IPS DF 6.9 (cell line): ENCODE measurements at regions not wholly inside any gene's neighbourhood (a gene's known extent, or its start where the extent isn't known, plus 50 kb on each side); places are given as distances from the start of the nearest gene placed in this dataset.

Experiments used
- DNase-seq: peaks from one replicate; pipeline ENCODE4 v3.0.0-alpha.2; 2013; ENCODE audit warnings: low read depth, low spot score
- H3K27ac ChIP-seq: one replicate; pipeline ENCODE4 v1.5.1; 2013; ENCODE audit warnings: low read length, control low read depth
- H3K27me3 ChIP-seq: 2 replicates; pipeline ENCODE4 v1.6.1; 2013; ENCODE audit warnings: mild to moderate bottlenecking, low read length; ENCODE audit not compliant: control insufficient read depth, insufficient read depth
- H3K36me3 ChIP-seq: 2 replicates; pipeline ENCODE4 v1.6.1; 2013; ENCODE audit warnings: low read length; ENCODE audit not compliant: control insufficient read depth, insufficient read depth
- H3K4me1 ChIP-seq: 2 replicates; pipeline ENCODE4 v1.6.1; 2013; ENCODE audit warnings: low read length; ENCODE audit not compliant: control insufficient read depth, insufficient read depth
- H3K4me3 ChIP-seq: 2 replicates; pipeline ENCODE4 v1.5.1; 2013; ENCODE audit warnings: mild to moderate bottlenecking, low read length
- H3K9me3 ChIP-seq: 2 replicates; pipeline ENCODE4 v1.6.1; 2013; ENCODE audit warnings: low read length, inconsistent platforms; ENCODE audit not compliant: control insufficient read depth, insufficient read depth
- WGBS: extraction: QIAGEN DNeasy Blood & Tissue Kit; methylation state at CpG from one replicate; pipeline ENCODE4 v1.1.7; 2013; ENCODE audit warnings: mixed read lengths, missing lambda C conversion rate; ENCODE audit not compliant: insufficient read length, insufficient coverage; 5-methylcytosine and 5-hydroxymethylcytosine counted together

DNA sequence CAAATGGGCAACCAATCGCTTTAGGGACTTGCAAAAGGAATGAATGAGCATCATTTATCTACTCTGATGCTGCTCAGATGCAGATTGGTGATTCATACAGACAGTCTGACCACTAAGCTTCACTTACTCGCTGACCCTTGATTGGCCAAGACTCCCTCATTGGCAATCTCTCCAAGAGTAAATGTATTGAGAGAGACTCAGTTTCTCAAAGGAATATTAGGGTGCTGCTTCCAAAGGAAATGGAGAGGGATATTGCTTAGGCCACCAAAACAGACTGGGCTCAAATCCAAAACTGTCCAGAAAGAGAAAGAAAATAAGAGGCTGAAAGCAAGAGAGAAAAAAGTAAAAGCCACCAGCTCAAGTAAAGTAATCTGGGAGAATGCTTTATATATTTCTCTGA, 785.2 kb downstream of the GALC start:
- Histone ChIP-seq H3K27me3 (no peaks in the 10 kb centered on the region), H3K9me3 (no peaks in the 10 kb centered on the region), H3K4me1 (no peaks in the 10 kb centered on the region), H3K36me3 (no peaks in the 10 kb centered on the region), H3K27ac (no peak overlapping the region), H3K4me3 (no peak overlapping the region)
- DNase-seq: no peak
- no CpG with 5 or more reads among the region's 2 CpGs for WGBS

DNA sequence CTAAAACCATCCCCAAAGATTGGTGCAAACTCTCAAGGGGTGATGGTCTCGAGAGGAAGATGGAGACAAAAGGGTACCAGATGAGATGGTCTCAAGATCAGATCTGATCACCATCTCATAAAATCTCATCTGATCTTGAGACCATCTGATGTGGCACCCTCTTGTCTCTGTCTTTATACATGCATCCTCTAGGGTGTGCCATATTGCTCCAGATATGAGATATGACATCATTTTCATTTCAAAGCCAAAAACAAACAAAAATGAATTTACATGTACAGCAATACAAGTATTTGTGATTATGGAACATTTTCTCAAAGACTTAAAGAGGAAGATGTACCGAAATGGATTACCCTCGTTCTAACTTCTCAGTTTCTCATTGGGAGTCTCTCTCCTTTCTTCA, 787.2 kb downstream of the GALC start:
- H3K36me3 ChIP-seq: no peaks in the 10 kb centered on the region
- no peak for DNase-seq

DNA sequence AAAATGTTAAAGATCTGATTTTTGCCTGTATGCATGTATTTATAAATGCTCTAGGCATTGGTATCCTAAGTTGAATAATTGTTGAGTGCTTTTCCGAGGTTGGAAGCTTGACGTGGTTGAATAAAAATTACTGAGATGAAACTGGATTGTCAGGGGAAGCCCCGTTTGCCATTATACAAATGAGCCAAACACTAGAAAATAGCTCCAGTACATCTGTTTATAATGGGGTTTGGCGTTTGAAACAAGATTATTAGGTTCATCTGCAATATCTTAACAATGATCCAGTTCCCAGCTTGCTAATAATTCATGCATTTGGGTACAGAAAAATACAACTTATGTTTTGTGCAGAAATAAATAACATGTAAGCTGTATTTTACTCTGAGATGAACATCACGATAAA, 789.6 kb downstream of the GALC start:
- H3K27ac ChIP-seq: no peak overlapping the region
- H3K36me3 ChIP-seq: no peaks in the 10 kb centered on the region
- no peaks in the 10 kb centered on the region for H3K4me1 ChIP-seq
- H3K4me3 ChIP-seq: no peak overlapping the region
- no peak for DNase-seq
- no peaks in the 10 kb centered on the region for H3K9me3 ChIP-seq
- no CpG with 5 or more reads among the region's 5 CpGs for WGBS
- no peaks in the 10 kb centered on the region for H3K27me3 ChIP-seq

More for the DNA sequence above, 787.2 kb downstream of the GALC start:
- Histone ChIP-seq H3K9me3 (no peaks in the 10 kb centered on the region), H3K27me3 (no peaks in the 10 kb centered on the region), H3K4me1 (no peaks in the 10 kb centered on the region), H3K27ac (no peak overlapping the region), H3K4me3 (no peak overlapping the region)
- no CpG with 5 or more reads among the region's 3 CpGs for WGBS

DNA sequence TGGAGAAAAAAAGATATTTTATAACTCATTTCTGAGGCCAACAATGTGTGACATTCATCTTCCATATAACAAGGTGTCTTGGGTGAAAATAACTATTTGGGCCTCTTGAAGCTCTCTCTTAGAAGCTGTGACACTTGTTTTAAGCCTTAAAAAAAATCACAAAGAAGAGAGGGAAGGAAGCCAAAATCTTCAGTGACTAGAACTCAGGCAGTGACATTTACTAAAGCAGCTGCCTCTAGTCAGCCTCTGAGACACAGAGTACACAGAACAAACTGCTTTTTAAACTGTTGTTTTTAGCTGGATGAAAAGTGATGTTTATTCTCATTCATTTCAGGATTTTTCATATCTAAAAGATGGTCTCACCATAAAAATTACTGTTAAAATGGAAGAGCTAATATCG, 793.6 kb downstream of the GALC start:
- H3K9me3 ChIP-seq: no peaks in the 10 kb centered on the region
- H3K4me3 ChIP-seq: no peak overlapping the region

DNA sequence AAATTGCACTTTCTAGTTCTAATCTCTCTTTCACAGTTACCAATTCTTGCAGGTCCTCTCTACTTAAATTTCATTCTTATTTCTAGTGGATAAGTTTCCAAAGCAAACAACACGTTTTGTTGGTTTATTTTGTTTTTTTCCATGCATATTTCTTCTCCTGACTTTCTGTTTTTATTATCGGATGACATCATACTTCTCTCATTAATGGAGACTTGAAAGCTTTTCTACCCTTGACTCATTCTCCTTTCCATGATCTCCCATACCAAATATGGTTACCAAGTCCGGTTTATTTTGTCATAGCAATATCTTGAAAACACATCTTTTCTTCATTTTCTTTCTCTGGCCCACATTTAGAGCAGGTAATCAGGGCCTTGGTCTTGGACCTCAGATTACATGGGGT, 796.5 kb downstream of the GALC start:
- Histone ChIP-seq H3K27me3 (no peaks in the 10 kb centered on the region), H3K4me1 (no peaks in the 10 kb centered on the region), H3K36me3 (no peaks in the 10 kb centered on the region), H3K4me3 (no peak overlapping the region), H3K27ac (no peak overlapping the region), H3K9me3 (no peaks in the 10 kb centered on the region)
- no CpG with 5 or more reads among the region's 3 CpGs for whole genome bisulfite sequencing
- DNase-seq: no peak

More for the DNA sequence above, 793.6 kb downstream of the GALC start:
- H3K27ac ChIP-seq: no peak overlapping the region
- WGBS: no CpG with 5 or more reads among the region's 1 CpG
- H3K36me3 ChIP-seq: no peaks in the 10 kb centered on the region
- no peak for DNase-seq
- no peaks in the 10 kb centered on the region for H3K27me3 ChIP-seq
- no peaks in the 10 kb centered on the region for H3K4me1 ChIP-seq

DNA sequence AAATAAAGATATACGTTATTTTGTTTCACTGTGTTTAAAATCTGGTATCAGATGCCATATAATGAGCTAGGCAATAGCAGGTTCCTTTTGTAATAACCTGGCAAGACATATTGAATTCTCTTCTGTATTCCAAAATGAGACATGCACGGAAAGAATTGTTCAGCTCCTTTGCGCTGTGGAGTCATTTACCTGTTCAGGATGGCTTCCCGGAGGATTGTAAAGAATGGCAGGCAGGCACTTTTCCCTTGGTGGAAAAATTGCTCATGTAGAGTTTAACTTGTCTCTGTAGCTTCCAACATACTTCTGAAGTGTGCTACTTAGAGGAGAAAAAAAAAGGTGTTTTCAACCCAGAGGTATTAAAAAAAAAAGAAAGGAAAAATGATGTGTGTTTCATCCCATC, 805.2 kb downstream of the GALC start:
- Histone ChIP-seq H3K27ac (no peak overlapping the region), H3K4me3 (no peak overlapping the region), H3K9me3 (no peaks in the 10 kb centered on the region), H3K27me3 (no peaks in the 10 kb centered on the region), H3K4me1 (peaks cover 3% of the 10 kb centered on the region; the same call in 1 of the 2 replicates), H3K36me3 (no peaks in the 10 kb centered on the region)
- no peak for DNase-seq
- no CpG with 5 or more reads among the region's 4 CpGs for WGBS

DNA sequence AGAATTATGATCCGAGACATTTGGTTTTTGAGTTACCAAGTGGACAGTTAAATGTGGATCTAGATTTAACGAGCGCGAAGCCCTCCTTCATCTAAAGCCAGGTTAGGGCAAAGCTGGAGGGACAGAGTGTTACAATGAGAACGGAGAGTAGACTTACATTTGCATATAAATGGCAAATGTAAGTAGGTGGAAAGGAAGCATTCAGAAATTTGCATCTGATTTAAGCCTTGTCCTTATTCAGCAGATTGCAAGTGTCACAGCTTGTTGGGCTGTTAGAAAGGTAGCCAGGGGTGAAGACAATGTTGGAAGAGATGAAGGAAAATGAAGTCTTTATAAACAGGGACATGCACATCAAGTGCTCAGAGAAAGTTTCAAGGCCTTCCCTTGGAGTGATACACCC, 806.2 kb downstream of the GALC start:
- DNase-seq: peak; percentile 39
- H3K27me3 ChIP-seq: no peaks in the 10 kb centered on the region
- no peak overlapping the region for H3K27ac ChIP-seq
- H3K4me1 ChIP-seq: peaks cover 3% of the 10 kb centered on the region; the same call in 1 of the 2 replicates
- no peak overlapping the region for H3K4me3 ChIP-seq
- no peaks in the 10 kb centered on the region for H3K36me3 ChIP-seq
- H3K9me3 ChIP-seq: no peaks in the 10 kb centered on the region
- WGBS: no CpG with 5 or more reads among the region's 5 CpGs

DNA sequence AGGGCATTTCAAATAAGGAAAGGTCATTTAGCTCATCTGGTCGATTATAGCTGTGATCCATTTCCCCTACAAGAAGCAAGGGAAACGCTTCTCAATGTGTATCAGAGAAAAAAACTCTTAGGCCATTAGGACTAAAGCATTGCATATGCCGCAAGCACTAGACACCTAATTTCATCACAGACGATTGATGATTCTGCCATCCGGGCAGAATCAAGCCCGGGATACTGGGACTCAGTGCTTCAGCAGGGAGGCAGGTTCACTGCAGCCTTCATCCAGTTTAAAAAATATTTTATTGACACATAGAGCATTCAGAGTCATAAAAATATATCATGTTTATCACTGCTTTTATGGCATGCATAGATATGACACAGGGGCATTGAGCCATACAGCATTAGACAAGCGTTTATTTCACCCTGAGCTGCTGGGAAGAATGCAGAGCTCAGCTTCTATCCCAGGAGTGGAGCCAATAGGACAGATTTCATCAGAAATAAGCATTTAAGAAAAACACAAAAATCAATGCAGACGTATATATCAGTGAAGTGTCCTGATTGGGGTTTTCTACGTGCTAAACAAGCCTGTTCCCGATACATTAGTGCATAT, 806.9 kb downstream of the GALC start:
- no peak for DNase-seq
- no CpG with 5 or more reads among the region's 10 CpGs for WGBS
- Histone ChIP-seq H3K4me3 (no peak overlapping the region), H3K27me3 (no peaks in the 10 kb centered on the region), H3K4me1 (peaks cover 3% of the 10 kb centered on the region; the same call in 1 of the 2 replicates), H3K27ac (no peak overlapping the region), H3K36me3 (no peaks in the 10 kb centered on the region), H3K9me3 (no peaks in the 10 kb centered on the region)

DNA sequence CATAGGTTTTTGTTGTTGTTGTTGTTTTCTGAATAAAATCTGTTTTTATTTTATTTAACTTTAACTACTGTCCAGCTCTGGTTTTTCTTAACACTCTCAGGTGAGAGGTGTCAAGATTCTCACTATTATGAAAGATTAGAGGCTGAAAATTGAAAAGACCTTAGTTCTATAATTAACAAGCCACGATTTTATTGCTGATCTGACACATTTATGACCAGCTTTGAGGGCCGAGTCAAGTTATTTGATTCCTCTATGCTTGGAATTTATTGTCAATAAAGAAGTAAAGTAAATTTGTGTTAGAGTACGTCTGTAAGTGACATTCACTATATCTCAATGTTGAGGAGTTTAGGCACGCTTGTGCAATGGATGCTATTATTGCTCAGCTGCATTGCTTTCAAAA, 808.8 kb downstream of the GALC start:
- H3K4me3 ChIP-seq: no peak overlapping the region
- WGBS: no CpG with 5 or more reads among the region's 4 CpGs
- H3K9me3 ChIP-seq: no peaks in the 10 kb centered on the region
- no peaks in the 10 kb centered on the region for H3K27me3 ChIP-seq
- no peak for DNase-seq
- no peak overlapping the region for H3K27ac ChIP-seq
- H3K36me3 ChIP-seq: no peaks in the 10 kb centered on the region
- H3K4me1 ChIP-seq: peaks cover 3% of the 10 kb centered on the region; the same call in 1 of the 2 replicates

DNA sequence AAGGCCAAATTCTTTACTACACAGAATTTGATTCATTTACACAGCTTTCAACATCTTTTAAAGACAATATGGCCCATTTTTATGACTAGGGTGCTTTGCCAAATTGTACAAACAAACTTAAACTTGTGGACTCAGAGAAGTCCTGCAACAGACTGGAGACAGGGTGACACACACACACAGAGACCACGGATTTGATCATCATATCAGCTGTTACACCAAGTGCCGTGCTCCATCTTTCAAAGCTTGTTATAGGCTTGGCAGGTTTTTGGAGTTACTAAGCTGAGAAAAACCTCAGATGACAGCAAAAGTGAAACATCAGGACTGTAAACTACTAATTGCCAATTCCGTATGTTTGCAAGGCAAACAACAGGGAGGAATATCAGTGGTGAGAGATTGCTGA, 811.7 kb downstream of the GALC start:
- no CpG with 5 or more reads among the region's 3 CpGs for WGBS

DNA sequence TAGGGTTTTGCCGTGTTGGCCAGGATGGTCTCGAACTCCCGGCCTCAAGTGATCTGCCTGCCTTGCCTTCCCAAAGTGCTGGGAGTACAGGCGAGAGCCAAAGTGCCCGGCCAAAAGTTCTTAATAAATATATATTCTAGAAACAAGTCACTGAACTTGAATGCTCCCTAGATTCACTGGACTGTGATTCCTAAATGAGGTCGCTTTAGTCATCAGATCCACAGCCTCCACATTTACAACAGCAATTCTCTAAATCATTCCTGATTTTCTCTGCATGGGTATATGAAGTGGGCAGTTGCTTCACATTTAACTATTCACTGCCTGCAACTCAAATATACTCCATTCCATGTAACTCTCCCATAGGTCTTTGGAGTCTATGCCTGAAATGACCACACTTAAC, 813.0 kb downstream of the GALC start:
- no peak overlapping the region for H3K4me3 ChIP-seq
- no peaks in the 10 kb centered on the region for H3K4me1 ChIP-seq
- no peaks in the 10 kb centered on the region for H3K36me3 ChIP-seq
- no peak overlapping the region for H3K27ac ChIP-seq
- DNase-seq: no peak
- no peaks in the 10 kb centered on the region for H3K9me3 ChIP-seq
- H3K27me3 ChIP-seq: no peaks in the 10 kb centered on the region
- WGBS: no CpG with 5 or more reads among the region's 6 CpGs

More for the DNA sequence above, 811.7 kb downstream of the GALC start:
- DNase-seq: no peak
- no peaks in the 10 kb centered on the region for H3K36me3 ChIP-seq
- H3K4me1 ChIP-seq: peaks cover 3% of the 10 kb centered on the region; the same call in 1 of the 2 replicates
- no peaks in the 10 kb centered on the region for H3K27me3 ChIP-seq
- no peak overlapping the region for H3K27ac ChIP-seq
- no peaks in the 10 kb centered on the region for H3K9me3 ChIP-seq
- H3K4me3 ChIP-seq: no peak overlapping the region
